Ramos (cell line): ENCODE measurements at regions not wholly inside any gene's neighbourhood (a gene's known extent, or its start where the extent isn't known, plus 50 kb on each side); places are given as distances from the start of the nearest gene placed in this dataset.
"Not testable (repeated sequence)": the region's sequence is repeated elsewhere in the genome, so short reads cannot be mapped to it uniquely, and the experiment has no call there.

Source experiments
- in situ Hi-C: fragments of 300-500 bp; cut with MboI; formaldehyde crosslinking; loops from one replicate; pipeline ENCODE4 v1.14.3; 2022; ENCODE audit warnings: low sequenced_read_pairs; ENCODE audit not compliant: unreplicated experiment

DNA sequence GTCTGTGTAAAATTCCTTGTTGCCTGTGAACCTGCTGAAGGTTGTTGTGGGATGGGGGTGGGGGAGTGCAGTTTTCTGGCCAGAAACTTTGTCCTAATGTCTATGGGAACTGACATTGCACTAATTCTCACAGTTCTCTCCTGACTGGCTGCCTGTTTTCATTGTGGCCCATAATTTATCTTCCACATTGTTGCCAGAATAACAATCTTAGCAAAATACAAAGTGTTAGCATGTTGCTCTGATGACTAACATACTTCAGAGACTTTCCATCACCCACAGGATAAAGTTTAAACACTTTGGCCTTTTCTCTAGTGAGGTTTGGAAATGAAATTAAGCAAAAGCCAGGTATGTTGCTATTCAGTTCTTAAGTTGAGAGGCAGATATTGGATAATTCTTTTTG, 81.4 kb upstream of the TBC1D5 start:
- in situ Hi-C loops = no loop called here

DNA sequence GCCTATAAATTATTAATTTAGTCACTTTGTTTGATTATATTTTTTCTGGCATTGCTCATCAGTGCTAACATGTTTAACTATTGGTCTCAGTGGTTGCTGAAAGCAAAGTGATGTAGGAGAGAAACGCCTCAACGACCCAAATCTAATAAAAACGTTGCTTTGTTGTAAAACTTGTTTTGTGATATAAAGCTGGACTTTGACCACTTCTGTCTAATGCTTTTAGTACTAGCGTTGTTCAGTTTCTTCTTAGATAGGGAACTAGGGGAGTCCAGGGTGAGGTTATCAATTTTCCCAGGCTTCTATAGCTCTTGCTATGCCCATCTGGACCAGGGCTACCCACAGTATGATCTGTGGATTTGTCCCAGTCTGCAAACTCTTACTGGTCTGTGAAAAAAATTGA, 80.6 kb upstream of the TBC1D5 start:
- in situ Hi-C loops = no loop called here

DNA sequence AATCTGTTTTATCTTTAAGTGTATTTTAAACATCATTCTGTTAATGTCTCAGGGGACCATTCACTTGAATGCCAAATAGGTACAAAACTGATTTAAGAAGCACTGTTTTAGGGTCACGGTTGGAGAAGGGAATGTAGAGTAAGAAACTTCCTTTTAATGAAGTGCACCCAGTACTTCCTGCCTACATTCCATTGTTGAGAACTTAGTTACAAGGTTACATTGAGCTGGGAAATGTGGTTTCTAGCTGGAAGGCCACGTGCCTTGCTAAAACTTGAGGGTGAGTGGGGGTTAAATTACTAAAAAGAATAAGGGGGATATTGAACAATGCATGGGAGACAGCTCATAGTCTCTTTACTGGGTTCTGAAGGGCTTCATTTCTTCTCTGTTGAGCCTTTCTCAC, 78.3 kb upstream of the TBC1D5 start:
- in situ Hi-C loops = no loop called here

DNA sequence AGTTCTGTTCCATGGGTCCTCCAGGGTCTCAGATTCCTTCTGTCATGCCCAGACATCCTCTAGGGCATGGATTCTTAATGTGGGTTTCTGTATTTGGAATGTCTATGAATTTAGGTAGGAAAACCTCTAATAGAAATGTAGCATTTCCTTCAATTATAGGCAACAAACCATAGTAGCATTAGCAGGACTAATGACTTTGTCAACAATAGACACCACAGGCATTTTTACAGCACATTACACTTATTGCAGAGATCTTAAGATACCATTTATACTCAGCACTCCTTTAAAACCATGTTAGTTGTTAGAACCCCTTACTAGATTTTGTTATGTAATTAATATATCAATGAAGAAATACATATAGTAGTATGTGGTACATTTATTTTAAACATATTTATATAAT, 77.8 kb upstream of the TBC1D5 start:
- in situ Hi-C loops = no loop called here

DNA sequence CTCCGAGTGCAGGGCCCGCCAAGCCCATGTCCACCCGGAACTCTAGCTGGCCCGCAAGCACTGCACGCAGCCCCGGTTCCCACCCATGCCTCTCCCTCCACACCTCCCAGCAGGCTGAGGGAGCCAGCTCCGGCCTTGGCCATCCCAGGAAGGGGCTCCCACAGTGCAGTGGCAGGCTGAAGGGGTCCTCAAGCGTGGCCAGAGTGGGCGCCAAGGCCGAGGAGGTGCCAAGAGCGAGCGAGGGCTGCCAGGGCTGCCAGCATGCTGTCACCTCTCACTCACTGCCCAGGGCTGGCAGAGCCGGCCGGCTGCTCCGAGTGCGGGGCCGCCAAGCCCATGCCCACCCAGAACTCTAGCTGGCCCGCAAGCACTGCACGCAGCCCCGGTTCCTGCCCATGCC, 75.5 kb upstream of the TBC1D5 start:
- in situ Hi-C loops = not testable (repeated sequence)

DNA sequence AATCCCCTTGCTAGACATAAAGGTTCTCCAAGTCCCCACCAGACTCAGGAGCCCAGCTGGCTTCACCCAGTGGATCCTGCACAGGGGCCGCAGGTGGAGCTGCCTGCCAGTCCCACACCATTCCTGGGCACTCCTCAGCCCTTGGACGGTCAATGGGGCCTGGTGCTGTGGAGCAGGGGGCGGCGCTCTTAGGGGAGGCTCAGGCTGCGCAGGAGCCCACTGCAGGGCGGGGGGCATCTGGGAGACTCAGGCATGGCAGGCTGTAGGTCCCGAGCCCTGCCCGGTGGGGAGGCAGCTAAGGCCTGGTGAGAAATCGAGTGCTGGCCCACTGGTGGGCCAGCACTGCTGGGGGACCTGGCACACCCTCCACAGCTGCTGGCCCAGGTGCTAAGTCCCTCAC, 75.1 kb upstream of the TBC1D5 start:
- in situ Hi-C loops = no loop called here

DNA sequence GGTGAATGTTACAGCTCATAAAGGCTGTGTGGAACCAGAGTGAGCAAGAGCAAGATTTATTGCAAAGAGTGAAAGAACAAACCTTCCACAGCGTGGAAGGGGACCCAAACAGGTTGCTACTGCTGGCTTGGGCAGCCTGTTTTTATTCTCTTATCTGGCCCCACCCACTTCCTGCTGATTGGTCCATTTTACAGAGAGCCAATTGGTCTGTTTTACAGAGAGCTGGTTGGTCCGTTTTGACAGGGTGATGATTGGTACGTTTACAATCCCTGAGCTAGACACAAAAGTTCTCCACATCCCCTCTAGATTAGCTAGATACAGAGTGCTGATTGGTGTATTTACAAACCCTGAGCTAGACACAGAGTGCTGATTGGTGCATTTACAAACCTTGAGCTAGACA, 74.4 kb upstream of the TBC1D5 start:
- in situ Hi-C loops = not testable (repeated sequence)

DNA sequence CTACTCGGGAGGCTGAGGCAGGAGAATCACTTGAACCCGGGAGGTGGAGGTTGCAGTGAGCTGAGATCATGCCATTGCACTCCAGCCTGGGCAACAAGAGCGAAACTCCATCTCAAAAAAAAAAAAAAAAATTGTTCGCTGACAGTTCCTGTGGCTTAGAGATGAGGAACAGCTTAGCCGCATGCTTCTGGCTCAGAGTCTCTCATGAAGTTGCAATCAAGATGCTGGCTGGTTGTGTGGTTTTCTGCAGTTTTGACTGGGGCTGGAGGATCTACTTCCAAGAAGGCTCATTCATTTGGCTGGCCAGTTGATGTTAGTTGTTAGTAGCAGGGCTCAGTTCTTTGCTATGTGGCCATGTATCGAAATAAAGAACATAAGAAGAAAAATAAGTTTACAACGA, 69.9 kb upstream of the TBC1D5 start:
- in situ Hi-C loops = not testable (repeated sequence)

DNA sequence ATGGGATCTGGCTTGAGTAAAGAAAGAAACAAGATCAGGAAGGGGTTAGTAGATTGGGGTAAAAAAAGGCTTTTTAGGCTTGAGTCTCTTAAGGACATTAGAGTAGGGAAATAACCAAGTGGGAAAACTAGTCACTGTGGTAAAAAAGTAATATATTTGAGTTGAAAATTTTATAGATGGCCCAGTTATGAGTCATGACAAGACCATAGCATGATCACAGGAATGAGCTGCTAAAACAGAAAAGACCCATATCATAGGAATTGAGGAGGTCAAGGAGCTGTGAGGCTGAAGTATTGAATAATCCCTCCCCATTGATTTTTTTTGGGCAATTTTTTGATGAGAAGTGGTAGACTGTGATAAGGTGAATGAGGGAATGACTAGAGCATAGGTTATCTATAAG, 69.2 kb upstream of the TBC1D5 start:
- in situ Hi-C loops = no loop called here

DNA sequence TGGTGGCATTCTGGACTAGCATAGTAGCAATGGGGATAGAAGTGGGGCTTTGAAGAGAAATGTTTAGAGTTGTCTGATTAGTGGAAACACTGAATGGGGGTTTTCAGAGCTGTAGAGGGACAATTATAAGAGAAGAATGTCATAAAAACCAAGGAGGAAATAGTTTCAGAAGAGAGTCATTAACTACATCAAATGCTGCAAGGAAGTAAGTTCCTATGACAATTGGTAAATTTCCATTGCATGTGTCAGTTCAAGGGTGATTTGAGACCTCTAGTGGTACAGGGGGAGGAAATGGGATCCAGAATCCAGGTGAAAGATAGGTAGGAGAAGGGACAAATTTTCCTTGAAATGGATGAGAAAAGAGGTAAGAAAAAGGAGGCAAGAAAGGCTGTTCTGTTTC, 68.3 kb upstream of the TBC1D5 start:
- in situ Hi-C loops = no loop called here

DNA sequence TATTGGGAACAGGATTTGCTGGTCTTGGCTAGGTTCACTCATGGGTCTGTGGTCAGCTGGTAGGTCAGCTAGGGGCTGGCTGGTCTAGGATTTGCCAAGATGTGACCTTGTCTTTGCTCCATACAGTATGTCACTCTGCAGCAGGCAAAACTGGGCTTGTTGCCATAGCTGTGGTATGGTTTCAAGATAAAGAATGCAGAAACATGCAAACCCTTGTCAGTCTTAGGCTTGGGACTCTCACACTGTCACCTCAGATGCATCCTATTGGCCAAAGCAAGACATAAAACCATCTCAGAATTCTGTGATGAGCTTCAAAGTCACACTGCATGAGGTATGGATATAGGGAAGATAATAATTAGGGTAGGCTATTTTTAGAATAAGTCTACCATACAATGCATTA, 66.6 kb upstream of the TBC1D5 start:
- in situ Hi-C loops = no loop called here

DNA sequence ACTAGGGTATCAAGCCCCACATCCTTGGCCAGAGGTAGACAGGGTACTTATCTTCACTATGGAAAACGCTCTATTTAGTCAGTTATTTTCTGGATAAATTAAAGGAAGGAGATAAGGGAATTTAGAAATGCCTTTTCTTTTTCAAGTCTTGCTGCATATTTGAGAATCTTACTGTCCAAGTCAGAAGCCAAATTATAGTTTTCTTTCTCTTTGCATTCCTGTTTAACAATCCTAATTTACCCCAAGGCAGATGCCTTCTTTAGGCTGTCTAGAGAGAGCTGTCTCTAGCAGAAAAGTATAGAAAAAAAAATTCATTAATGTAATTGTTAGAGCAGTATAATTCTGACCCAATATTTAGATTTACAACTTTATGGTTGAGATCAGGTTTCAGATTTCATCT, 64.4 kb upstream of the TBC1D5 start:
- in situ Hi-C loops = no loop called here

DNA sequence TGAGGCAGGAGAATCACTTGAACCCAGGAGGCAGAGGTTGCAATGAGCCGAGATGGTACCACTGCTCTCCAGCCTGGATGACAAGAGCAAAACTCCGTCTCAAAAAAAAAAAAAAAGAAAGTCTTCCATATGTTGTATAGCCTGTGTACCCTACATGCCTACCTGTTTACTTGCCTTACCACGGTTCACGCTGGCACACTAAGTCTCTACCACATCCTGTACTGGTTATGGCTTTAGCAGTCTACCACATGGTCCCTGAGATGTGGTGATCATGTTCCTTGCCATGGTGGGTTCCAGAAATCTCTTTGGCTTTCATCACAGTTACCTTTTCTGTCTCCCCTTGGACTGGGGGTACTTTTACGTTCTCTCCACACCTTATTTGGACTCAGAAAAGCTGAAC, 63.8 kb upstream of the TBC1D5 start:
- in situ Hi-C loops = no loop called here

DNA sequence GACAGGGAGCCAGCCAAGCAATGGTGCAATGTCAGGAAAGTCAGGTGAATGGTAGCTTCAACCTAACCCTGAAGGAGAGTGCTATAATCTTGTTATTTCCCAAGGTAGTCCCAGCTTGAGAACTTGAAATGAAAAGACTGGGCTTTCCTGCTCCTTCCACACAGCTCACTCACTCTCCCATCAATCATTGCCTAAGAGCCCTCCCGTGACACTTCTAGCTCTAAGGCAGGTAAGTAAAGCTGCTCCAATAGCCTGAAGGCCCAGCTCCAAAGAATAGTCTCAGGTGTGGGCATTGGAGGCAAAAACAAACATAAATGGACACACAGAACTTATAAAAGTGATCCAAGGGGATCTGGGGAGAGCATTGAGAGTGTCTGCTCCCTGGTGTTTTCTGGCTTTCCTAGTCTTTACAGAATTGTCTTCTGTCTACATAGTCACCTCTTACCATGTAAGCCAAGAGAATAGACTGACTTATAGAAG, 63.1 kb upstream of the TBC1D5 start:
- in situ Hi-C loops = no loop called here

DNA sequence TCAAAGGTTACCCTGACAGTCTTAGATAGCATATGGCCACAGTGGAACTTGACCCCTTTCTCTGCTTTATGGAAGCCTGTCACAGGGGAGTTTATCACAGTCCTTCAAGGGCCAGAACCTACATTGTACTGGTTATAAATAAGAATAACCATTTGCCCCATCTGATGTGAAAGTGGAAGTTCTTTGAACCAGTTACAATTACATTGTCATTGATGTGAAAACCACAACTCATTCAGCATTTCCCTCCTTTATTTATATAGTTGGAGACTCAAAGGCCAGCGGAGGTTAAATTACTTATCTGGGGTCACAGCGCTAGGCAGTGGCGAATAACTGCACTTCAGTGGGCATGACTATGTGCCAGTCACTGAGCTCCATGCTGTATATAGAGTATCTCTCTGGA, 60.5 kb upstream of the TBC1D5 start:
- in situ Hi-C loops = no loop called here

DNA sequence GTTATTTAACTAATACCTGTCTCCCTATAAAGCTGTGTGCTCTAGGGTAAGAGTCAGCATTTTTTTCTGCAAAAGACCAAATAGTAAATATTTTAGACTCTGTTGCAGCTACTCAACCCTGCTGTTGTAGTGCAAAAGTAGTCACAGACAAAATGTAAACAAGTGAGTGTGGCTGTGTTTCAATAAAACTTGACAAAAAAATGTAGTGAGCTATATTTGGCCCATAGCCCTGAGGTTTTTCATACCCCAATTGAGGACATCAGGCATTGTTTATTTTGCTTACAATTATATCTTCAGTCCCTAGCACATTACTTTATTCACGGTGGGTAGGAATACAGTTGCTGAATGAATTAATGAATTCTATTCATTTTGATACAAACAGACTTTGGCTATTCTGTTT, 58.7 kb upstream of the TBC1D5 start:
- in situ Hi-C loops = no loop called here

DNA sequence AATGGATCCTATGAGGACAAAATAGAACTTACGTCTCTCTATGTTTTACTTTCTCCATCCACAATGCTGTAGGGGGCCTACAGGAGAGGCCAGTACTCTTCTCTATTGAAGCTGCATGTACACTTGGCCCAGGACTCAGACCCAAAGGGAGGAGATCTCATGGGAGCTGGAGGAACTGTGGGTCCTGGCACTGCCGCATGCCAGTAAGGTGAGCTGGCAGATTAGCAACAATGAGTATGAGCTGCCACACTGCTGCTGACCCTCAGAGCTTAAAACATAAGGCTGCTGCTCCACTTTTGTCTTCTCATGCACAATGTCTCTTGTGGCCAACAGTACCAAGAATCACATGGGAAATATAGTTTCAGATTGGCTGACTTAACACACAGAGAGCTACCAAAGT, 57.8 kb upstream of the TBC1D5 start:
- in situ Hi-C loops = no loop called here

DNA sequence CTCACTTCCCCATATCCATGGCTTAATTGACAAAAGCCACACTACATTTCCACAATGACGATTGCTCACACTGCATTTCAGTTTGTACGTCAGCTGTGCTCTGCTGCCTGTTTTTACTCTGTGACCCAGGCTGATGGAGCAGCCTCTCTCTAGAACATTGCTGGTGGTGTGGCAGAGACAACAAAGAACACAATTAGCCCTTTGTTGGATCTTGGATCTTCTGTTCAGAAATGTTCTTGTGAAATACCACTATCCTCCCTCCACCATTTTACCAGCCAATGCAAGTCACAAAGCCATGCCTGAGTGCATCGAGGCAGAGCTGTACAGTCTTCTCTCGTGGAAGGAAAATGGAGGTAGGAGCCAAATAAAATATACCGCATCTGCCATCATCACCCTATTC, 56.9 kb upstream of the TBC1D5 start:
- in situ Hi-C loops = no loop called here

DNA sequence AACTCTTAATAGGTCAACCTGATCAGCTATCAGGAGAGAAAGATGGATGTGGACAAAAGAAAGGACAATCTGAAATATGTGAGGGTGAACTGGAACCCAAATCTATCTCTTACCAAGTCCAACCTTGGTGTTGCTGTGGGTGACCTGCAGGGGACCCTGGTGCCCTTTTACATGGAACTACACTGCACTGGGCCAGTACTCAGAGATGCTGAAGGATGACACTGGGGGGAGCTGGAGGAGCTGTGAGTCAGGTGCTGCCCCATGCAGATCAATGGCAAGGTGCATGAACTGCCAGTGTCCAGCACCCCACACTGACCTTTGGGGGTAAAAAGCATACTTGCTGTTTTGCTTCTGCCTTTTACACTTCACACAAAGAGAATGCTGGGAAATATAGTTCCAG, 55.6 kb upstream of the TBC1D5 start:
- in situ Hi-C loops = no loop called here

DNA sequence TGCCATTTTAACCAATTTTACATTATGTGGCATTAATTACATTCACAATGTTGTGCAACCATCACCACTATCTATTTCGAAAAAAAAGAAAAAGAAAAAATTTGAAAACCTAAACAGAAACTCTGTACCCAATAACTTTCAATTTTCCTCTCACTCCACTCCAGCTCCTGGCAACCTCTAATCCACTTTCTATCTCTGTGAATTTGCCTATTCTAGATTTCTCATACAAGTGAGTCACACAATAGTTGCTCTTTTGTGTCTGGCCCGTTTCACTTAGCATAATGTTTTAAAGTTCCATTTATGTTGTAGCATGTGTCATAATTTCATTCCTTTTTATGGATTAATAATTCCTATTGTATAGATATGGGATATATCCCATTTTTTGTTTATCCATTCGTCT, 53.3 kb upstream of the TBC1D5 start:
- in situ Hi-C loops = no loop called here

DNA sequence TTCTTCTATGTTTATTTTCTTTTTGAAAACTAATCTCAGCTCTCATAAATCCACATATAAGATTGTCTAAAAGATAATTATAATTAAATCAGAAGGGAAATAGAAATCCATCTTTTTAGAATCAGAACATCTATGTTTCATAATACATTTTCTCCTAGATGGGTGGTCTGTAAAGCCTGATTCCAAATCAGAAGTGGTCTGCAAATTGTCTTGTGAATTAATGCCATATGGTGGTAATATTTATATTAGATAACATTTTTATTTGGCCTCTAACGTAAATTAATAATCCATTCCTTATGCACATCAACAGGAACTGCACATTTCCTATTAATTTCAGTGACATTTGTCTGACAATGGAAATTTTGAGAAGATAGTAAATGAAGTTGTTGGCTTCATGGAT, 52.8 kb upstream of the TBC1D5 start:
- in situ Hi-C loops = no loop called here

DNA sequence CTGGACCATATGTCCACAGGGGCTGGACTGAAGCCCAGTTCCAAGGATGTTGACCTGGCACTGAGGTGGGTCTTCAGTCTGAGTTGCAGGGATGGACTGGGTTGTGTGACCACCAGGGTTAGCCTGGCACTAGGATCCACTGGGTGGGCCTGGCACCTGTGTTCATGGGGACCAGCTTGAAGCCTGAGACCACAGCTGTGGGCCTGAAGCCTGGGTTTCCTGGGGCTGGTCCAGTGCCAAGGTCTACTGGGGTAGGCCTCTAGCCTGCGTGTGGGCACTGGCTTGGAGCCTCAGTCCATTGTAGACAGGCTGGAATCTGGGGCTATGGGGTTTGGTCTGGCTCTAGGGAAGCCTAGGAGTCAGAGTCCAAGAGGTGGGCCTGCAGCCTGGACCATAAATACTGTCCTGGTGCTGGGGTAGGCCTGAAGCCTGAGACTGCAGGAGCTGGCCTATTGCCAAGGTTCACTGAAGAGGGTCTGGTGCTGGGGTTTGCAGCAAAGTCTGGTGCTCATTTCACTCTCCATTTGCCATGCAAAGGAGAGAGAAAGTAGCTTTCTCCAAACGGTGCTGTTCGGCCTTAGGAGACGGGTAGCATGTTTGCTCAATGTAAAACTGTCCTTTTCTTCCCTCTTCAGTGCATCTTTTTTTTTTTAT, 51.2 kb upstream of the TBC1D5 start:
- in situ Hi-C loops = no loop called here
